RWPE1 (cell line): ENCODE measurements at regions not wholly inside any gene's neighbourhood (a gene's known extent, or its start where the extent isn't known, plus 50 kb on each side); places are given as distances from the start of the nearest gene placed in this dataset.
A peak's percentile ranks its signal among the peaks of the same experiment; 100 is the strongest.

ENCODE experiments used
- CTCF ChIA-PET: fragments of 350-600 bp; sonication (Branson Sonifier 250); formaldehyde crosslinking; extraction: SDS; loops from one replicate; lab custom pipeline; 2021; lab: Yijun Ruan, JAX
- POLR2A ChIA-PET: fragments of 400-600 bp; formaldehyde crosslinking; extraction: SDS; loops from one replicate; lab custom pipeline; 2020; ENCODE audit warnings: antibody characterized with exemption; ENCODE audit not compliant: low non-redundant PET; lab: Yijun Ruan, JAX
- DNase-seq: peaks from one replicate; pipeline ENCODE4 v3.0.0; 2012; ENCODE audit warnings: low spot score
- H3K27ac ChIP-seq: fragments of 450-650 bp; 2 replicates; pipeline ENCODE4 v1.5.1; 2017
- CTCF ChIP-seq: fragments of 450-650 bp; conservative IDR thresholded peaks from 2 replicates; pipeline ENCODE4 v1.5.1; 2017; ENCODE audit warnings: low read depth, mild to moderate bottlenecking

- DNase-seq, result no peak
- POLR2A ChIA-PET, result interaction anchor here (1.0 kb wide), 1 partner anchor 71 kb away, joined by 5 read pairs; no protein-coding TSS in a partner anchor
- TF ChIP-seq CTCF, result no peak
- H3K27ac ChIP-seq, result peak overlapping the region; percentile 100
- CTCF ChIA-PET, result interaction anchor here (1.0 to 1.2 kb wide), 2 partner anchors 40 to 51 kb away, joined by 3 to 4 read pairs; no protein-coding TSS in a partner anchor
Observed at GRCh38 chr14:76957224-76957891, 71.2 kb downstream of the IRF2BPL start.

GRCh38 chr14:76956316-76957090, 72.0 kb downstream of the IRF2BPL start:
- TF ChIP-seq CTCF, result no peak
- H3K27ac ChIP-seq, result peak overlapping the region; percentile 100
- POLR2A ChIA-PET, result interaction anchor here (0.9 kb wide), 1 partner anchor 68 kb away, joined by 5 read pairs; no protein-coding TSS in a partner anchor
- CTCF ChIA-PET, result interaction anchor here (1.0 to 3.6 kb wide), 4 partner anchors 9 to 81 kb away, joined by 3 to 19 read pairs (median 6); no protein-coding TSS in a partner anchor
- DNase-seq, result peak; percentile 82

- CTCF ChIA-PET, result interaction anchor here (1.0 to 3.6 kb wide), 4 partner anchors 8 to 80 kb away, joined by 3 to 19 read pairs (median 6); no protein-coding TSS in a partner anchor
- peak; percentile 33 for DNase-seq
- peak overlapping the region; percentile 100 for H3K27ac ChIP-seq
- TF ChIP-seq CTCF, result no peak
- POLR2A ChIA-PET, result interaction anchor here (0.6 to 0.9 kb wide), 2 partner anchors 68 to 73 kb away, joined by 5 read pairs; no protein-coding TSS in a partner anchor
Observed at GRCh38 chr14:76955575-76956315, 72.8 kb downstream of the IRF2BPL start.

GRCh38 chr14:76954394-76955190, 73.9 kb downstream of the IRF2BPL start:
- H3K27ac ChIP-seq, result peak overlapping the region; percentile 100
- DNase-seq, result no peak
- no peak for TF ChIP-seq CTCF
- CTCF ChIA-PET, result interaction anchor here (1.5 to 3.6 kb wide), 2 partner anchors 41 to 69 kb away, joined by 6 to 19 read pairs; no protein-coding TSS in a partner anchor
- POLR2A ChIA-PET, result no interaction called here

GRCh38 chr14:76953311-76953945, 75.1 kb downstream of the IRF2BPL start:
- CTCF ChIA-PET, result interaction anchor here (0.7 to 3.6 kb wide), 6 partner anchors 40 to 361 kb away, joined by 3 to 19 read pairs (median 5); no protein-coding TSS in a partner anchor
- no peak for TF ChIP-seq CTCF
- POLR2A ChIA-PET, result interaction anchor here (0.6 to 0.9 kb wide), 4 partner anchors 38 to 74 kb away, joined by 3 to 5 read pairs (median 3); no protein-coding TSS in a partner anchor
- DNase-seq, result peak; percentile 82
- H3K27ac ChIP-seq, result peak overlapping the region; percentile 100
